ENCODE measurements at regions not wholly inside any gene's neighbourhood (a gene's known extent, or its start where the extent isn't known, plus 50 kb on each side); places are given as distances from the start of the nearest gene placed in this dataset.

GRCh38 chr21:28699596-28700259, 292.9 kb downstream of the LTN1 start:
- no peak for ATAC-seq (ENCODE audit: low read depth)
- Histone ChIP-seq H3K79me2 (ENCODE audit: control insufficient read depth, insufficient read depth, low read length) (no peaks in the 10 kb centered on the region), H2AFZ (ENCODE audit: insufficient read depth, low read depth, low read length, poor library complexity, severe bottlenecking) (no peak overlapping the region), H3K36me3 (replicated peaks in 1 of 2; ENCODE audit: control extremely low read depth in 1 of 2, control insufficient read depth in 1 of 2, extremely low read depth in 1 of 2, insufficient read depth in 2 of 2, low read length in 1 of 2) (no peaks in the 10 kb centered on the region), H3K9me3 (ENCODE audit: control extremely low read depth in 1 of 3, control insufficient read depth in 2 of 3, insufficient read depth in 1 of 3, low read length in 2 of 3) (no peaks in the 10 kb centered on the region), H3K4me3 (ENCODE audit: control extremely low read depth in 1 of 5, extremely low read depth in 1 of 5, insufficient read depth in 1 of 5, low read depth in 2 of 5, low read length in 4 of 5) (no peak overlapping the region), H3K27me3 (replicated peaks in 1 of 4; ENCODE audit: control extremely low read depth in 1 of 4, control insufficient read depth in 3 of 4, insufficient read depth in 4 of 4, low read length in 3 of 4) (no peaks in the 10 kb centered on the region), H4K20me1 (ENCODE audit: control insufficient read depth, insufficient read depth, low read length, poor library complexity, severe bottlenecking) (no peaks in the 10 kb centered on the region), H3K4me1 (ENCODE audit: control insufficient read depth in 2 of 2, insufficient read depth in 2 of 2, low read length in 2 of 2) (no peaks in the 10 kb centered on the region), H3K4me2 (replicated peaks; ENCODE audit: low read depth, low read length, poor library complexity, severe bottlenecking) (no peak overlapping the region), H3K9ac (ENCODE audit: low read length) (no peak overlapping the region), H3K27ac (ENCODE audit: low read length in 2 of 2) (no peak overlapping the region)
- intact Hi-C loops (cut with micrococcal nuclease): no loop called here
- no peak for DNase-seq
- no CpG with 5 or more reads among the region's 3 CpGs for WGBS (ENCODE audit: insufficient coverage)
- H3K4me1 Mint-ChIP-seq: no peaks in the 10 kb centered on the region
- H3K9me3 Mint-ChIP-seq (ENCODE audit: insufficient read depth): peaks cover 13% of the 10 kb centered on the region
- H3K27me3 Mint-ChIP-seq: no peaks in the 10 kb centered on the region
- CTCF ChIA-PET: no interaction called here
- H3K4me3 Mint-ChIP-seq: no peak overlapping the region
- POLR2A ChIA-PET: no interaction called here
- H3K27ac Mint-ChIP-seq: no peak overlapping the region
- no peak for TF ChIP-seq EZH2 (IDR thresholded peaks at IDR 0.05; ENCODE audit: borderline replicate concordance, insufficient read depth, low read depth, low read length, poor library complexity, severe bottlenecking)
- TF ChIP-seq CTCF (IDR thresholded peaks at IDR 0.05): no peak

- H3K27me3 ChIP-seq (replicated peaks in 1 of 4; ENCODE audit: control extremely low read depth in 1 of 4, control insufficient read depth in 3 of 4, insufficient read depth in 4 of 4, low read length in 3 of 4): no peaks in the 10 kb centered on the region
- H3K4me3 ChIP-seq (ENCODE audit: control extremely low read depth in 1 of 5, extremely low read depth in 1 of 5, insufficient read depth in 1 of 5, low read depth in 2 of 5, low read length in 4 of 5): no peak overlapping the region
- ChIA-PET POLR2A (no interaction called here), CTCF (no interaction called here)
- H3K4me1 Mint-ChIP-seq: no peaks in the 10 kb centered on the region
- no peak overlapping the region for H3K4me3 Mint-ChIP-seq
- no peaks in the 10 kb centered on the region for H3K27me3 Mint-ChIP-seq
- H2AFZ ChIP-seq (ENCODE audit: insufficient read depth, low read depth, low read length, poor library complexity, severe bottlenecking): no peak overlapping the region
- H3K9ac ChIP-seq (ENCODE audit: low read length): no peak overlapping the region
- TF ChIP-seq CTCF (IDR thresholded peaks at IDR 0.05) (no peak), EZH2 (IDR thresholded peaks at IDR 0.05; ENCODE audit: borderline replicate concordance, insufficient read depth, low read depth, low read length, poor library complexity, severe bottlenecking) (no peak)
- no peaks in the 10 kb centered on the region for H3K36me3 ChIP-seq (replicated peaks in 1 of 2; ENCODE audit: control extremely low read depth in 1 of 2, control insufficient read depth in 1 of 2, extremely low read depth in 1 of 2, insufficient read depth in 2 of 2, low read length in 1 of 2)
- no peaks in the 10 kb centered on the region for H4K20me1 ChIP-seq (ENCODE audit: control insufficient read depth, insufficient read depth, low read length, poor library complexity, severe bottlenecking)
- H3K79me2 ChIP-seq (ENCODE audit: control insufficient read depth, insufficient read depth, low read length): no peaks in the 10 kb centered on the region
- no peaks in the 10 kb centered on the region for H3K4me1 ChIP-seq (ENCODE audit: control insufficient read depth in 2 of 2, insufficient read depth in 2 of 2, low read length in 2 of 2)
- no peak overlapping the region for H3K4me2 ChIP-seq (replicated peaks; ENCODE audit: low read depth, low read length, poor library complexity, severe bottlenecking)
- H3K27ac ChIP-seq (ENCODE audit: low read length in 2 of 2): no peak overlapping the region
- DNase-seq: no peak
- intact Hi-C loops (cut with micrococcal nuclease): no loop called here
- H3K9me3 ChIP-seq (ENCODE audit: control extremely low read depth in 1 of 3, control insufficient read depth in 2 of 3, insufficient read depth in 1 of 3, low read length in 2 of 3): no peaks in the 10 kb centered on the region
- peaks cover 13% of the 10 kb centered on the region for H3K9me3 Mint-ChIP-seq (ENCODE audit: insufficient read depth)
- no peak overlapping the region for H3K27ac Mint-ChIP-seq
- ATAC-seq (ENCODE audit: low read depth): no peak
- 14% methylated on average over 1 of the region's 1 CpG for WGBS (ENCODE audit: insufficient coverage)
Observed at GRCh38 chr21:28699186-28699585, 293.5 kb downstream of the LTN1 start.
